SK-N-SH treated with all-trans-retinoic acid at 6 μM for 48 hours (cell line): ENCODE measurements at regions not wholly inside any gene's neighbourhood (a gene's known extent, or its start where the extent isn't known, plus 50 kb on each side); places are given as distances from the start of the nearest gene placed in this dataset.

Source experiments
- BACH2 ChIP-seq: fragments of 250-450 bp; sonication (Bioruptor Pico); IDR thresholded peaks from 2 replicates; pipeline ENCODE4 v1.9.0; 2021; ENCODE audit warnings: mild to moderate bottlenecking, borderline replicate concordance
- ZC3H10 ChIP-seq: fragments of 250-450 bp; sonication (Bioruptor Pico); IDR thresholded peaks from 2 replicates; pipeline ENCODE4 v1.5.1; 2021; ENCODE audit warnings: mild to moderate bottlenecking, moderate library complexity
- ZFP3 ChIP-seq: fragments of 250-450 bp; sonication (Bioruptor Pico); IDR thresholded peaks from 2 replicates; pipeline ENCODE4 v1.5.0; 2020; ENCODE audit warnings: mild to moderate bottlenecking, moderate library complexity
- ZNF565 ChIP-seq: fragments of 450-650 bp; formaldehyde crosslinking; conservative IDR thresholded peaks from 2 replicates; pipeline ENCODE4 v1.5.0; 2020; ENCODE audit warnings: low read depth, mild to moderate bottlenecking, moderate library complexity
- ZNF8 ChIP-seq: fragments of 450-650 bp; formaldehyde crosslinking; IDR thresholded peaks from 2 replicates; pipeline ENCODE4 v1.5.0; 2020; ENCODE audit warnings: mild to moderate bottlenecking, moderate library complexity
- TF ChIP-seq, protein P1 (sequence below): fragments of 250-450 bp; sonication (Bioruptor Pico); IDR thresholded peaks from 2 replicates; pipeline ENCODE4 v1.5.1; 2021; ENCODE audit warnings: mild to moderate bottlenecking, moderate library complexity
- TF ChIP-seq, protein P2 (sequence below): fragments of 250-450 bp; sonication (Bioruptor Pico); IDR thresholded peaks from 2 replicates; pipeline ENCODE4 v1.5.0; 2020; ENCODE audit warnings: mild to moderate bottlenecking, moderate library complexity
- TF ChIP-seq, protein P3 (sequence below): fragments of 250-450 bp; sonication (Bioruptor Pico); IDR thresholded peaks from 2 replicates; pipeline ENCODE4 v1.8.0; 2020; ENCODE audit warnings: mild to moderate bottlenecking, moderate library complexity, borderline replicate concordance

GRCh38 chr3:8237893-8238292 lies 263.7 kb upstream of the LMCD1 start:
- TF ChIP-seq ZNF8 (CRISPR knock-in tag), result no peak
- no peak for TF ChIP-seq ZFP3
- TF ChIP-seq, protein P1, sequence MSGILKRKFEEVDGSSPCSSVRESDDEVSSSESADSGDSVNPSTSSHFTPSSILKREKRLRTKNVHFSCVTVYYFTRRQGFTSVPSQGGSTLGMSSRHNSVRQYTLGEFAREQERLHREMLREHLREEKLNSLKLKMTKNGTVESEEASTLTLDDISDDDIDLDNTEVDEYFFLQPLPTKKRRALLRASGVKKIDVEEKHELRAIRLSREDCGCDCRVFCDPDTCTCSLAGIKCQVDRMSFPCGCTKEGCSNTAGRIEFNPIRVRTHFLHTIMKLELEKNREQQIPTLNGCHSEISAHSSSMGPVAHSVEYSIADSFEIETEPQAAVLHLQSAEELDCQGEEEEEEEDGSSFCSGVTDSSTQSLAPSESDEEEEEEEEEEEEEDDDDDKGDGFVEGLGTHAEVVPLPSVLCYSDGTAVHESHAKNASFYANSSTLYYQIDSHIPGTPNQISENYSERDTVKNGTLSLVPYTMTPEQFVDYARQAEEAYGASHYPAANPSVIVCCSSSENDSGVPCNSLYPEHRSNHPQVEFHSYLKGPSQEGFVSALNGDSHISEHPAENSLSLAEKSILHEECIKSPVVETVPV (CRISPR knock-in tag), result no peak
- TF ChIP-seq, protein P2, sequence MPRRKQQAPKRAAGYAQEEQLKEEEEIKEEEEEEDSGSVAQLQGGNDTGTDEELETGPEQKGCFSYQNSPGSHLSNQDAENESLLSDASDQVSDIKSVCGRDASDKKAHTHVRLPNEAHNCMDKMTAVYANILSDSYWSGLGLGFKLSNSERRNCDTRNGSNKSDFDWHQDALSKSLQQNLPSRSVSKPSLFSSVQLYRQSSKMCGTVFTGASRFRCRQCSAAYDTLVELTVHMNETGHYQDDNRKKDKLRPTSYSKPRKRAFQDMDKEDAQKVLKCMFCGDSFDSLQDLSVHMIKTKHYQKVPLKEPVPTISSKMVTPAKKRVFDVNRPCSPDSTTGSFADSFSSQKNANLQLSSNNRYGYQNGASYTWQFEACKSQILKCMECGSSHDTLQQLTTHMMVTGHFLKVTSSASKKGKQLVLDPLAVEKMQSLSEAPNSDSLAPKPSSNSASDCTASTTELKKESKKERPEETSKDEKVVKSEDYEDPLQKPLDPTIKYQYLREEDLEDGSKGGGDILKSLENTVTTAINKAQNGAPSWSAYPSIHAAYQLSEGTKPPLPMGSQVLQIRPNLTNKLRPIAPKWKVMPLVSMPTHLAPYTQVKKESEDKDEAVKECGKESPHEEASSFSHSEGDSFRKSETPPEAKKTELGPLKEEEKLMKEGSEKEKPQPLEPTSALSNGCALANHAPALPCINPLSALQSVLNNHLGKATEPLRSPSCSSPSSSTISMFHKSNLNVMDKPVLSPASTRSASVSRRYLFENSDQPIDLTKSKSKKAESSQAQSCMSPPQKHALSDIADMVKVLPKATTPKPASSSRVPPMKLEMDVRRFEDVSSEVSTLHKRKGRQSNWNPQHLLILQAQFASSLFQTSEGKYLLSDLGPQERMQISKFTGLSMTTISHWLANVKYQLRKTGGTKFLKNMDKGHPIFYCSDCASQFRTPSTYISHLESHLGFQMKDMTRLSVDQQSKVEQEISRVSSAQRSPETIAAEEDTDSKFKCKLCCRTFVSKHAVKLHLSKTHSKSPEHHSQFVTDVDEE (CRISPR knock-in tag), result no peak
- no peak for TF ChIP-seq ZC3H10
- TF ChIP-seq, protein P3, sequence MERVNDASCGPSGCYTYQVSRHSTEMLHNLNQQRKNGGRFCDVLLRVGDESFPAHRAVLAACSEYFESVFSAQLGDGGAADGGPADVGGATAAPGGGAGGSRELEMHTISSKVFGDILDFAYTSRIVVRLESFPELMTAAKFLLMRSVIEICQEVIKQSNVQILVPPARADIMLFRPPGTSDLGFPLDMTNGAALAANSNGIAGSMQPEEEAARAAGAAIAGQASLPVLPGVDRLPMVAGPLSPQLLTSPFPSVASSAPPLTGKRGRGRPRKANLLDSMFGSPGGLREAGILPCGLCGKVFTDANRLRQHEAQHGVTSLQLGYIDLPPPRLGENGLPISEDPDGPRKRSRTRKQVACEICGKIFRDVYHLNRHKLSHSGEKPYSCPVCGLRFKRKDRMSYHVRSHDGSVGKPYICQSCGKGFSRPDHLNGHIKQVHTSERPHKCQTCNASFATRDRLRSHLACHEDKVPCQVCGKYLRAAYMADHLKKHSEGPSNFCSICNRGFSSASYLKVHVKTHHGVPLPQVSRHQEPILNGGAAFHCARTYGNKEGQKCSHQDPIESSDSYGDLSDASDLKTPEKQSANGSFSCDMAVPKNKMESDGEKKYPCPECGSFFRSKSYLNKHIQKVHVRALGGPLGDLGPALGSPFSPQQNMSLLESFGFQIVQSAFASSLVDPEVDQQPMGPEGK (CRISPR knock-in tag), result no peak
- no peak for TF ChIP-seq BACH2 (CRISPR knock-in tag)
- no peak for TF ChIP-seq ZNF565 (CRISPR knock-in tag)
